Subcutaneous abdominal adipose tissue (tissue), 5 donors: ENCODE measurements at regions not wholly inside any gene's neighbourhood (a gene's known extent, or its start where the extent isn't known, plus 50 kb on each side); places are given as distances from the start of the nearest gene placed in this dataset.
"Not testable (repeated sequence)": the region's sequence is repeated elsewhere in the genome, so short reads cannot be mapped to it uniquely, and the experiment has no call there.

Experiments used
- H3K27ac ChIP-seq: one replicate; pipeline ENCODE4 v1.7.0; 2013; ENCODE audit warnings: low read depth, mild to moderate bottlenecking, inconsistent platforms, low read length, moderate library complexity
- H3K27me3 ChIP-seq, 5 donors: one replicate each; pipeline ENCODE4 v1.7.0; 2013; ENCODE audit warnings: low read length in 5 of 5, inconsistent platforms in 1 of 5; ENCODE audit not compliant: control insufficient read depth in 5 of 5, insufficient read depth in 4 of 5
- H3K36me3 ChIP-seq, 5 donors: one replicate each; pipeline ENCODE4 v1.7.0; 2013; ENCODE audit warnings: low read length in 5 of 5; ENCODE audit not compliant: control insufficient read depth in 5 of 5, insufficient read depth in 5 of 5
- H3K4me1 ChIP-seq, 5 donors: one replicate each; pipeline ENCODE4 v1.7.0; 2013; ENCODE audit warnings: low read length in 5 of 5, mild to moderate bottlenecking in 3 of 5, moderate library complexity in 1 of 5; ENCODE audit not compliant: control insufficient read depth in 5 of 5, insufficient read depth in 5 of 5
- H3K4me3 ChIP-seq, 5 donors: one replicate each; pipeline ENCODE4 v1.7.0; 2013; ENCODE audit warnings: low read length in 5 of 5, low read depth in 1 of 5
- H3K9ac ChIP-seq, 5 donors: one replicate each; pipeline ENCODE4 v1.7.0; 2013; ENCODE audit warnings: low read length in 5 of 5, mild to moderate bottlenecking in 4 of 5, moderate library complexity in 3 of 5
- H3K9me3 ChIP-seq, 5 donors: one replicate each; pipeline ENCODE4 v1.7.0; 2013; ENCODE audit warnings: low read length in 5 of 5; ENCODE audit not compliant: control insufficient read depth in 5 of 5
- donor health status: healthy.
- donor health status: healthy.
- donor health status: healthy.
- donor health status: healthy.
- donor health status: healthy.

DNA sequence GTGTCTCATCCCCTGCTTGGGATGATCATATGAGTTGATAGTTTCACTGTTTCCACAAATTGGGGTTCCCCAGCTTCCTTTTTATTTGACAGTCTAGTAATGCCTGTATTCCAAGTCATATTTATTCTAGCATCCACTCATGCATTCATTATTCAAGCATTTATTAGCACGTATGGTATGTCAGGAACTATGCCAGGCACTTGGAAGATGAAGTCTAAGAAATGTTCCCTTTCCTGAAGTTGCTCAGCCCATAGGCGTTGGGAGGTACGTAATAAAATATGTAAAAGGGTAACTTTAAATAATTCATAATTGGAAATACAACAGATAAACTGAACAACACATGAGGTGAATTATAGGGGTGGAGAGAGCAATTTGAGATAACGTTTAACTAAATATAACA, 338.0 kb upstream of the MAF start:
- no peaks in the 10 kb centered on the region for H3K36me3 ChIP-seq
- no peak overlapping the region for H3K27ac ChIP-seq
- no peaks in the 10 kb centered on the region for H3K4me1 ChIP-seq
- no peak overlapping the region for H3K9ac ChIP-seq
- no peaks in the 10 kb centered on the region for H3K27me3 ChIP-seq
- H3K4me3 ChIP-seq, result no peak overlapping the region
- no peaks in the 10 kb centered on the region for H3K9me3 ChIP-seq

DNA sequence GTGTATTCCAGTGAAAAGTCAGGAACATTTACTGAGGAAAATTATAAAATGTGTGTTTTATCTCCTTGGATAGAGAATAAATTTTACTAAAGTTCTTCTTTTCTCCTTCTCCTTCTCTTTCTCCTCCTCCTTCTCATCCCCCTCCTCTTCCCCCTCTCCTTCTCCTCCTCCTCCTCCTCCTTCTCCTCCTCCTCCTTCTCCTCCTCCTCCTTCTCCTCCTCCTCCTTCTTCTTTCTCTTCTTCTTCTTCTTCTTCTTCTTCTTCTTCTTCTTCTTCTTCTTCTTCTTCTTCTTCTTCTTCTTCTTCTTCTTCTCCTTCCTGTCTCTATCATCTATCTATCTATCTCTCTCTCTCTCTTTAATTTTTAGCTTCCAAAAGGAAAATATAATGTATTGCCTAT, 337.1 kb upstream of the MAF start:
- not testable (repeated sequence) for H3K4me3 ChIP-seq, H3K36me3 ChIP-seq, H3K4me1 ChIP-seq, H3K9ac ChIP-seq, H3K9me3 ChIP-seq, H3K27ac ChIP-seq, H3K27me3 ChIP-seq

DNA sequence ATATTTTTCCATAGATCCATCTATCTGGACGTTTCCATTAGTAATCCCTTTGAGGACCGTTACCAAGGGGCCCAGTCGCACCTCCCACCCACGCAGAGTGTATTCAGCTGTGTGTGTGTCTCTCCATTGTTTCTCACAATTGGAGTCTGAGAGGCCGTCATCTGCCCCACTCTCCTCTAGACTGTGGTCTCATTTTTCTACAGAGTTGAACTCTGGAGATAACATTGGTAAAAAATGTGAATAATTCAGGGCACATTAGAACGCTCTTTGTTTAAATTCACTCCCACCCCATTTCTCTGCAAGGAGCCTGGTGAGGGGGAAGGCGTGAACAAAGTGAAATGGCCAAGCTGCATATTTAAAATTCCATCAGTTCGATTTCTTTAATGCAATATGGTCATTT, 333.1 kb upstream of the MAF start:
- no peaks in the 10 kb centered on the region for H3K4me1 ChIP-seq
- H3K9me3 ChIP-seq, result no peaks in the 10 kb centered on the region
- no peaks in the 10 kb centered on the region for H3K27me3 ChIP-seq
- H3K4me3 ChIP-seq, result no peak overlapping the region
- H3K27ac ChIP-seq, result no peak overlapping the region
- no peak overlapping the region for H3K9ac ChIP-seq
- H3K36me3 ChIP-seq, result no peaks in the 10 kb centered on the region

- Histone ChIP-seq H3K4me1 (no peaks in the 10 kb centered on the region), H3K9me3 (no peaks in the 10 kb centered on the region), H3K36me3 (no peaks in the 10 kb centered on the region), H3K9ac (no peak overlapping the region), H3K4me3 (no peak overlapping the region), H3K27ac (no peak overlapping the region), H3K27me3 (no peaks in the 10 kb centered on the region)
Measured at GRCh38 chr16:79932572-79932971, 332.0 kb upstream of the MAF start.

GRCh38 chr16:79931721-79932120, 331.2 kb upstream of the MAF start:
- H3K9ac ChIP-seq, result no peak overlapping the region
- H3K4me3 ChIP-seq, result no peak overlapping the region
- H3K9me3 ChIP-seq, result no peaks in the 10 kb centered on the region
- no peaks in the 10 kb centered on the region for H3K27me3 ChIP-seq
- H3K36me3 ChIP-seq, result no peaks in the 10 kb centered on the region
- no peak overlapping the region for H3K27ac ChIP-seq
- H3K4me1 ChIP-seq, result no peaks in the 10 kb centered on the region

GRCh38 chr16:79929260-79929965, 328.9 kb upstream of the MAF start:
- H3K9me3 ChIP-seq, result no peaks in the 10 kb centered on the region
- no peak overlapping the region for H3K4me3 ChIP-seq
- H3K9ac ChIP-seq, result no peak overlapping the region
- H3K27ac ChIP-seq, result no peak overlapping the region
- H3K36me3 ChIP-seq, result no peaks in the 10 kb centered on the region
- H3K4me1 ChIP-seq, result no peaks in the 10 kb centered on the region
- H3K27me3 ChIP-seq, result no peaks in the 10 kb centered on the region

GRCh38 chr16:79928142-79928873, 327.8 kb upstream of the MAF start:
- Histone ChIP-seq H3K9me3 (peaks cover 0 to 5% (median 0%) of the 10 kb centered on the region in 5 donors), H3K27ac (no peak overlapping the region), H3K36me3 (no peaks in the 10 kb centered on the region), H3K27me3 (no peaks in the 10 kb centered on the region), H3K9ac (no peak overlapping the region), H3K4me1 (no peaks in the 10 kb centered on the region), H3K4me3 (no peak overlapping the region)

DNA sequence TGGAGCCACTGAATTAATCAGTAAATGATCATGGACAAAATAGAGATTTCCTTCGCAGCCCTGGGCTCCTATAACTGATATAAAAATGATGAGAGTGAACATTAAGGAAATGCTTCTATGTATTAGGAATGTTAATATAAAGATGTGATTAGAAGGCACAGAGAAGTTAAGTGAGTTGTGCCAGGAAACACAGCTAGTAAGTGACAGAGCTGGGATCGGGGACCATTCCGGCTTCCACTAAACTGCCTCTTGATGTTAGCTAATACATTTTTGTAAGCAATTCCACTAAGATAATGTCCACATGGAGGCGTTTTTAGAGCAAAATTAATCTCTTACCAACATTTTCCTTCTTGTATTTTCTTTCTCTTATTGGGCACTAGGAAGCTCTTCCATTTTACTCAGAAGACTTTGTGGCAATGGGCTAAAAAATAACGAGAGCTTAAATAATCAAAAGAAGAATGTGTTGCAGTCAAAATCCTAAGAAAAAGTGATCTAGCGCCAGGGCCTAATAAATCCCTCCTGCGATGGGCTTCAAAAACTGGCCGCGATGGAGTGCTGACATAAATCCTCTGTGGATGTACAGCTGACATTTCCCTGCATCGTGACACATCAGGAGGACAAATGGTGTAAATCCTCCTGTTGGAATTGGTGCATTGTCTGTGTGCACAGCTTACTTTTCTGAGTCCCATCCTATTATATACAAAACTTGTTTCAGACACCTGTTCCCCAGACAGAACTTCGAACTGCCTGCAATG, 326.1 kb upstream of the MAF start:
- Histone ChIP-seq H3K4me3 (no peak overlapping the region), H3K27ac (no peak overlapping the region), H3K9ac (no peak overlapping the region), H3K27me3 (no peaks in the 10 kb centered on the region), H3K36me3 (no peaks in the 10 kb centered on the region), H3K9me3 (peaks cover 0 to 5% (median 0%) of the 10 kb centered on the region in 5 donors), H3K4me1 (no peaks in the 10 kb centered on the region)

DNA sequence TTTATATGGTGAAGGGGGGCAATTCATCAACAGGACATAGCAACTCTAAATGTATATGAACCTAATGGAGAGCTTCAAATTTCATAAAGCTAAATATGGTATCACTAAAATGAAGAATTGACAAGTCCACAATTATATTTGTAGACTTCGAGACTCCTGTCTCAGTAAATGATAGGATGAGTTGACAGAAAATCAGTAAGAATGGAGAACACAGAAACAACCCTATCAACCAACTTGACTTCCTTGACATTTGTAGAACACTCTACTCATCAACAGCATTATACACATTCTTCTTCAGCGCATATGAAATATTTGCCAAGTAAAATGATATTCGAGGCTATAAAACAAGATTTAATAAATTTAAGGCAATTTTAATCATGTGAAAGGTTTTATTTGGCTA, 322.9 kb upstream of the MAF start:
- Histone ChIP-seq H3K4me3 (no peak overlapping the region), H3K9me3 (peaks cover 0 to 5% (median 0%) of the 10 kb centered on the region in 5 donors), H3K9ac (no peak overlapping the region), H3K27me3 (no peaks in the 10 kb centered on the region), H3K27ac (no peak overlapping the region), H3K4me1 (no peaks in the 10 kb centered on the region), H3K36me3 (no peaks in the 10 kb centered on the region)

- Histone ChIP-seq H3K9ac (no peak overlapping the region), H3K4me1 (no peaks in the 10 kb centered on the region), H3K27ac (no peak overlapping the region), H3K9me3 (peaks cover 0 to 5% (median 0%) of the 10 kb centered on the region in 5 donors), H3K27me3 (no peaks in the 10 kb centered on the region), H3K36me3 (no peaks in the 10 kb centered on the region), H3K4me3 (no peak overlapping the region)
Measured at GRCh38 chr16:79920685-79921084, 320.1 kb upstream of the MAF start.
